Pons (tissue), 1 donor: ENCODE measurements at regions not wholly inside any gene's neighbourhood (a gene's known extent, or its start where the extent isn't known, plus 50 kb on each side); places are given as distances from the start of the nearest gene placed in this dataset.
"Not testable (repeated sequence)": the region's sequence is repeated elsewhere in the genome, so short reads cannot be mapped to it uniquely, and the experiment has no call there.

Source experiments
- DNase-seq: peaks from one replicate; pipeline ENCODE4 v3.0.0-alpha.2; 2016; ENCODE audit warnings: low spot score

DNA sequence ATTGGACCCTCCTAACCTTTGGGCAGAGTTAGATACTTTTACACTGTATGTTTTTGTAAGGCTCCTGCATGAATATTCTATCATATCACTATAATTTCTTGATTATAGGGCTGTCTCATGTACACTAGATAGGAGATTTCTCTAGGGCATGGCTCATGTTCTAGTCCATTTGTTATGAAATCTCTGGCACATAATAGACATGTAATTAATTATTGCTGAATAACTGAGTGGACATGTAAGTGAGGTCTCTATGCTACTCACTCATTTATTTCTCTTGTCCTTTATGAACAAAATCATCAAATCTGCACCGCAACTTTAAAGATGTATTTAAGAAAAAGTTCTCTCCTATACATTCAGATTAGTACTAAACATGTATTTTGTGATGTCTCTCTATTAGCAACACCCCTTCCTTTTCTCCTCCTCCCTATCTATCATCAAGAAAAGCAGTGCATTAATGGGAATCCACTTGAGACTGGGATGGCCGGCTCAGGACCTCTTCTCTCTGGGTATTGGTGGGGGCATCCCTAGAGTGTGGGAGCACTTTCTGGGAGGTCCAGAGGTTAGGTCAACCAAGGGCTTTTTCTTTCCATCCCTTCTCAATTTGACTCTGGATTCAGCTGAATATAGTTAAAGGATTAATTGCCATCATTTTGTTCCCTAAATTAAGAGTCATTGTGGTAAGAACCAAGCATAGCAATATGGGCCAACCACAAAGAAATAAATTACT lies 168.0 kb upstream of the HMGA2 start:
- DNase-seq: no peak

DNA sequence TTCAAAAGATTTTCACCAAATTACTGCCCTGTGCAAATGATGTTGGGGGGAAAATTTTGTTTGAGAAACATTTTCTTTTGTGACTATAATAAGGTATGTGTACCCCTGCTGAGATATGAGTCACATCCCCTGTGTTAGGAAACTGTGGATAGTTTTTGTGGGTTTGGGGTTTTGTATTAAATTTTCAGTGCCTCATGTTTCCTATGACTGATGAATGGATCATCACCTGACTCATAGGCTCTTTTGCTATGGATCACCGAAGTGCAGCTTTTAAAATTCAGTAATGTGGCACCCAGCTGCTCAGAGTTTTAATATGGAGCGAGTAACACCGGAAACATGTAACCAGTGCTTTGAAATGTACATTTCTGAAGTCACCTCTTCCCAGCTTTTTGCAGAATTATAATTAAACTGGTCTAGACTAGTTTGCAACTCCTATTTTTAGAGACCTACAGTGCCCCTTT lies 167.4 kb upstream of the HMGA2 start:
- DNase-seq: no peak

GRCh38 chr12:65657635-65658034 lies 166.6 kb upstream of the HMGA2 start:
- DNase-seq: no peak

GRCh38 chr12:65658360-65658759 lies 165.9 kb upstream of the HMGA2 start:
- DNase-seq: no peak

- no peak for DNase-seq
These were observed 164.6 kb upstream of the HMGA2 start for GRCh38 chr12:65659681-65660080.

GRCh38 chr12:65660096-65660495 lies 164.2 kb upstream of the HMGA2 start:
- DNase-seq: no peak

- DNase-seq: no peak
These were observed 163.4 kb upstream of the HMGA2 start for GRCh38 chr12:65660836-65661235.

GRCh38 chr12:65662590-65662989 lies 161.7 kb upstream of the HMGA2 start:
- DNase-seq: no peak

- no peak for DNase-seq
These were observed 161.2 kb upstream of the HMGA2 start for GRCh38 chr12:65663097-65663496.

DNA sequence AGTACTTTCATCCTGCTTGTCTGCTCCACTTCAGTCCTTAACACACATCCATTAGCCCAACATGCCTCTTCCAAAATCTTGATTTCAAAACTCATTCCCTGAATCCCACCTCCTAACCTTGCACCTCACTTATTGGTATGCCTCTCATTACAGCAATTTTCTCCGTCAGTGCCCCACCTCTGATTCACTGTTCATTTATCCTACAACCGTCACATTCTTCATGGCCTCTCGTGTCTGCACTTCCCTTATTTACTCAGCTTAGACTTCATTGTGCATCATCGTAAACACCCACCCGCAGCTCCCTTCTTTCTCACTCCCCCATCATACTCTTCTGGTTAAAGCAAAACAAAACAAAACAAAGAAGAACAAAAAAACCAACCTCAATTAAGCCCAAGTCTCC lies 160.6 kb upstream of the HMGA2 start:
- no peak for DNase-seq

GRCh38 chr12:65664715-65665250 lies 159.5 kb upstream of the HMGA2 start:
- DNase-seq: no peak

- no peak for DNase-seq
These were observed 158.5 kb upstream of the HMGA2 start for GRCh38 chr12:65665817-65666216.

DNA sequence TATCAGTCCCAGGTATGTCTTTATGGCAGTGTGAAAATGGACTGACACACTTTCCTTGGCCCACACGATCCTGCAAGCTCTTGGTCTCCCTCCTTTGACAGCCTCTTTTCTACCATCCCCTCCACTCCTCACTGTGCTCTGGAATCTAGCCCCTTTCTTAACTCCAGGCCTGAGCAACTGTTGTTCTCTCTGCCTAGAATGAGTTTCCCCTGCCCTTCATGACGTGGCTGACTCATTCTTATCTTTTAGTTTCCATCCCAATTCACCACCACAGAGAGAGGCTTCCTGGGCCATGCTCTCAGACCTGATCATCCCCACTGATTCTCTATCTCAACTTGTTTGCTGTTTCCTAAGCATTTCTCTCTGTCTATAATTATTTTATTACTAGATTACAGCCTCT lies 157.4 kb upstream of the HMGA2 start:
- no peak for DNase-seq

DNA sequence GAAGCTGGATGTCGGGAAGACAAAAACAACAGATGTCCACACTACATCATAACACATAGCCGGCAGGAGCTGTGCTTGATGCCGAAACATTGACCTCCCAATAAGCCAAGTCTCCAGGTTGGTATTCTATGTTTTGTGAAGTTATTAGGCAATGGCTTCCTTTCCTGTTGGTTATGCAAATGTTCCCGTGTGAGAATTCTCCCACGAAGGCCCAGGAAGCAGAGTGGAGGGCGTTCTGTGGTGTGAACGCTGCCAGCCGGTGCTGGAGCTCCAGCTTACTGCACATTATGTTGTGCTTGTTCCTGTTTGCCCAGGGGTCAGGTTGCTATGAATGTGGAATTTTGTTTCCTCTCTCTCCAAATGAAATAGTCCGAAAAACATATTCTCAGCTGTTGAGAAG lies 156.4 kb upstream of the HMGA2 start:
- DNase-seq: no peak

DNA sequence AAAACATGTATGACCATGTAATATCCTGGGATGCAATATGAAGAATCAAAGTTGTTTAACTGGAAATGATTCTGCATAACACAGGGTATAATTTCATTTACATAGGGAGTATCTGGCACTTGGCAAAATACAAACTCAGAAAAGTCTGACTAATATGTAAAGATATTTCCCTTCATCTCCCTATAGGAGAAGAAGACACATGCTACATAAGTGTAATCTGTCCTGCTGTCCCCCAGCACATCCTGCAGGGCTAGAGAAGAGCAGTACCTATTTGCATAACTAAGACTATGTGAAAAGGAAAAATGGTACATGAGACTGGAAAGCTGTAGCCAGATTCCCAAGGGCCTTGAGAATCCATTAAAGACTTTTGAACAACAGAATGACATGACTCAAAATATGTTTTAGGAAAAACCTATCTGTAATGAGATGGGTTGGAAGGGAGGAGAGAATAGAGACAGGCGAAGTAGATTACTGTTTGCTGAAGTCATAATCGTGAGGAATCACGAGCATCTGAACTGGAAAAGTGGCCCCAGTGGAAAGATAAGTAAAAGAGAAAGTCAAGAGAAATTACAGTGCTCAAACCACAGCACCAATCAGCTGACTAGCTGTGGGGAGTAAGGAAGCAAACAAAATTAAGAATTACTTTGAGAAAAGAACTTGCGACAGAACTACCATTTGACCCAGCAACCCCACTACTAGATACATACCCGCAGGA lies 155.1 kb upstream of the HMGA2 start:
- no peak for DNase-seq

- no peak for DNase-seq
These were observed 153.5 kb upstream of the HMGA2 start for GRCh38 chr12:65670775-65671174.

- DNase-seq: no peak
These were observed 151.8 kb upstream of the HMGA2 start for GRCh38 chr12:65672441-65672840.

- no peak for DNase-seq
These were observed 151.1 kb upstream of the HMGA2 start for GRCh38 chr12:65673156-65673690.

DNA sequence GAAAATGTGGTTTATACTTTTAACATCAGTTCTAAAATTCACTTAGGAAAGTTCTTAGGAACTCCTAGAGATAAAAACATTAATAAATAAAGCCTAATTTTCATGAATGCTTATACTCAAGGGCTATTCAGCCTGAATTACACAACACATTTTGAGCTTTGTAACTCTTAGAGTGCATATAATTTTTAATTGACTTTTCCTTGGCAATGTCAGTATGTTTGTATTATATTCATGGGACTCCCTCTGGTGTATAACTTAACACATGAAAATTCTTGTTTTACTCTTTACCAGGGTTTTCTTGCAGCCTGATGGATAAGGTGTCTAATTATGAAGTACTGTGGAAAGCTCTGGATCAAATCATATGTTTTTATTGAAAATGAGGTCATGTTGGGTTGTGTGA lies 150.6 kb upstream of the HMGA2 start:
- no peak for DNase-seq

GRCh38 chr12:65675141-65675621 lies 149.1 kb upstream of the HMGA2 start:
- DNase-seq: no peak

DNA sequence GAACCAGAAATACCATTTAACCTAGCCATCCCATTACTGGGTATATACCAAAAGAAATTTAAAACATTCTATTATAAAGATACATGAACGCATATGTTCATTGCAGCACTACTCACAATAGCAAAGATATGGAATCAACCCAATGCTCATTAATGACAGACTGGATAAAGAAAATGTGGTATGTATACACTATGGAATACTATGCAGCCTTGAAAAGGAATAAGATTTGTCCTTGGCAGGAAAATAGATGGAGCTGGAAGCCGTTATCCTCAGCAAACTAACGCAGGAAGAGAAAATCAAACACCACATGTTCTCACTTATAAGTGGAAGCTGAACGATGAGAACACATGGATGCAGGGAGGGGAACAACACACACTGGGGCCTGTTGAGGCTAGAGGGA lies 146.1 kb upstream of the HMGA2 start:
- not testable (repeated sequence) for DNase-seq

GRCh38 chr12:65681226-65681625 lies 143.1 kb upstream of the HMGA2 start:
- DNase-seq: no peak

- DNase-seq: no peak
These were observed 142.2 kb upstream of the HMGA2 start for GRCh38 chr12:65682112-65682511.
